ENCODE measurements at regions not wholly inside any gene's neighbourhood (a gene's known extent, or its start where the extent isn't known, plus 50 kb on each side); places are given as distances from the start of the nearest gene placed in this dataset.

DNA sequence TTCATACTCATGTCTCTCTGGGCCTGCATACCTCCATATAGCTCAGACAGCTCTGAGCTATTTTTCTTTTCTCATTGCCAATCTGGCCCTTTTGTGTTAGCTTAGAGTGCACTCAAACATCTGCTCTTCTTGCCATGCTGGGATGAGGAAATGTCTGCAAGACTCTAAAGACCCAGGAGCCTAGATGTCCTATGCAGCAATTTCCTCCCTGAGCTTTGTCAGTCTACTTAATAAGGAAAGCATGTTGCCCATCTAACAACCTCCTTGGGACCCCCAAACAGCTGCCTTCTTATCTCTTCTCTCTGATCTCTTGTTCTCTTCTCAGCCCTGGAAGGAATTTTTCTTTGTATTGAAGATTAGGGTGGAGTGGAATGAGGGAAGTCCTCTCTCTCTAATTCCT, 69.2 kb downstream of the UCHL1 start:
- TF ChIP-seq, protein P1, sequence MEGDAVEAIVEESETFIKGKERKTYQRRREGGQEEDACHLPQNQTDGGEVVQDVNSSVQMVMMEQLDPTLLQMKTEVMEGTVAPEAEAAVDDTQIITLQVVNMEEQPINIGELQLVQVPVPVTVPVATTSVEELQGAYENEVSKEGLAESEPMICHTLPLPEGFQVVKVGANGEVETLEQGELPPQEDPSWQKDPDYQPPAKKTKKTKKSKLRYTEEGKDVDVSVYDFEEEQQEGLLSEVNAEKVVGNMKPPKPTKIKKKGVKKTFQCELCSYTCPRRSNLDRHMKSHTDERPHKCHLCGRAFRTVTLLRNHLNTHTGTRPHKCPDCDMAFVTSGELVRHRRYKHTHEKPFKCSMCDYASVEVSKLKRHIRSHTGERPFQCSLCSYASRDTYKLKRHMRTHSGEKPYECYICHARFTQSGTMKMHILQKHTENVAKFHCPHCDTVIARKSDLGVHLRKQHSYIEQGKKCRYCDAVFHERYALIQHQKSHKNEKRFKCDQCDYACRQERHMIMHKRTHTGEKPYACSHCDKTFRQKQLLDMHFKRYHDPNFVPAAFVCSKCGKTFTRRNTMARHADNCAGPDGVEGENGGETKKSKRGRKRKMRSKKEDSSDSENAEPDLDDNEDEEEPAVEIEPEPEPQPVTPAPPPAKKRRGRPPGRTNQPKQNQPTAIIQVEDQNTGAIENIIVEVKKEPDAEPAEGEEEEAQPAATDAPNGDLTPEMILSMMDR (IDR thresholded peaks at IDR 0.05): no peak
- TF ChIP-seq POLR2A (IDR thresholded peaks at IDR 0.05): no peak

Data from heart left ventricle (tissue), 13 donors.